Breast epithelium (tissue), 3 donors: ENCODE measurements at regions not wholly inside any gene's neighbourhood (a gene's known extent, or its start where the extent isn't known, plus 50 kb on each side); places are given as distances from the start of the nearest gene placed in this dataset.

ENCODE experiments used
- POLR2A ChIP-seq: fragments of 450-650 bp; IDR thresholded peaks from one replicate; pipeline ENCODE4 v1.6.1; 2016; ENCODE audit warnings: antibody characterized with exemption, mild to moderate bottlenecking, moderate library complexity
- POLR2AphosphoS5 ChIP-seq, 3 donors: sonication (generic); formaldehyde crosslinking; IDR thresholded peaks; one replicate each; pipeline ENCODE4 v1.6.1; 2017; ENCODE audit warnings: antibody characterized with exemption in 3 of 3
- TF ChIP-seq, protein P1 (sequence below), 3 donors: fragments of 450-650 bp; IDR thresholded peaks; one replicate each; pipeline ENCODE4 v1.5.1; 2016 to 2017; ENCODE audit warnings: antibody characterized with exemption in 3 of 3, mild to moderate bottlenecking in 3 of 3, moderate library complexity in 3 of 3

DNA sequence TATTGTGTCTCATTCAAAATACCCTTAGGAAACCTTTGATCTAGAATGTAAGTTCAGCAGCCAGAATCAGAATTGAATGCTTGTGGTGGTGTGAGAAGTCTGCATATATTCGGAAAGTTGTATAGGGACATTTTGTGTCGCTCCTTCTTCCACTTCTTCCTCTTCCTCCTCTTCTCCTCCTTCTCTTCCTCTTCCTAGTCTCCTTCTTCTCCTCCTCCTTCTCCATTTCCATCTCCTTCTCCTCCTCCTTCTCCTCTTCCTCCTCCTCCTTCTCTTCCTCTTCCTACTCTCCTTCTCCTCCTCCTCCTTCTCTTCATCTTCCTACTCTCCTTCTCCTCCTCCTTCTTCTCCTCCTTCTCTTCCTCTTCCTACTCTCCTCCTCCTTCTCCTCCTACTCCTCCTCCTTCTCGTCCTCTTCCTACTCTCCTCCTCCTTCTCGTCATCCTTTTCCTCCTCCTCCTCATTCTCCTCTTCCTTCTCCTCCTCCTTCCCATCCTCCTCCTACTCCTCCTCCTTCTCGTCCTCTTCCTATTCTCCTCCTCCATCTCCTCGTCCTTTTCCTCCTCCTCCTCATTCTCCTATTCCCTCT lies 749.3 kb upstream of the GOLIM4 start:
- TF ChIP-seq POLR2AphosphoS5 (IDR thresholded peaks at IDR 0.05): no peak
- TF ChIP-seq POLR2A: no peak
- TF ChIP-seq, protein P1, sequence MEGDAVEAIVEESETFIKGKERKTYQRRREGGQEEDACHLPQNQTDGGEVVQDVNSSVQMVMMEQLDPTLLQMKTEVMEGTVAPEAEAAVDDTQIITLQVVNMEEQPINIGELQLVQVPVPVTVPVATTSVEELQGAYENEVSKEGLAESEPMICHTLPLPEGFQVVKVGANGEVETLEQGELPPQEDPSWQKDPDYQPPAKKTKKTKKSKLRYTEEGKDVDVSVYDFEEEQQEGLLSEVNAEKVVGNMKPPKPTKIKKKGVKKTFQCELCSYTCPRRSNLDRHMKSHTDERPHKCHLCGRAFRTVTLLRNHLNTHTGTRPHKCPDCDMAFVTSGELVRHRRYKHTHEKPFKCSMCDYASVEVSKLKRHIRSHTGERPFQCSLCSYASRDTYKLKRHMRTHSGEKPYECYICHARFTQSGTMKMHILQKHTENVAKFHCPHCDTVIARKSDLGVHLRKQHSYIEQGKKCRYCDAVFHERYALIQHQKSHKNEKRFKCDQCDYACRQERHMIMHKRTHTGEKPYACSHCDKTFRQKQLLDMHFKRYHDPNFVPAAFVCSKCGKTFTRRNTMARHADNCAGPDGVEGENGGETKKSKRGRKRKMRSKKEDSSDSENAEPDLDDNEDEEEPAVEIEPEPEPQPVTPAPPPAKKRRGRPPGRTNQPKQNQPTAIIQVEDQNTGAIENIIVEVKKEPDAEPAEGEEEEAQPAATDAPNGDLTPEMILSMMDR (IDR thresholded peaks at IDR 0.05): no peak
